ENCODE measurements at regions not wholly inside any gene's neighbourhood (a gene's known extent, or its start where the extent isn't known, plus 50 kb on each side); places are given as distances from the start of the nearest gene placed in this dataset.

- TF ChIP-seq CTCF (IDR thresholded peaks at IDR 0.05; ENCODE audit: poor library complexity, severe bottlenecking), result no peak
- TF ChIP-seq TAF1 (IDR thresholded peaks at IDR 0.05; ENCODE audit: low read depth), result no peak
- no peak for TF ChIP-seq EP300 (conservative IDR thresholded peaks at IDR 0.05; ENCODE audit: poor library complexity, severe bottlenecking)
- no peak for TF ChIP-seq EZH2 (IDR thresholded peaks at IDR 0.05; ENCODE audit: borderline replicate concordance, insufficient read depth, low read length, poor library complexity, severe bottlenecking)
- TF ChIP-seq POLR2AphosphoS5 (IDR thresholded peaks at IDR 0.05), result no peak
Measured at GRCh38 chr10:128448796-128449195, 322.6 kb upstream of the MKI67 start.
